ENCODE measurements at regions not wholly inside any gene's neighbourhood (a gene's known extent, or its start where the extent isn't known, plus 50 kb on each side); places are given as distances from the start of the nearest gene placed in this dataset.

GRCh38 chr21:27406300-27407009 is 439.6 kb upstream of the ADAMTS5 start:
- Histone ChIP-seq H3K9ac (ENCODE audit: insufficient read depth, low read length, poor library complexity, severe bottlenecking) (no peak overlapping the region), H3K27me3 (ENCODE audit: control insufficient read depth in 2 of 2, insufficient read depth in 2 of 2, low read length in 2 of 2) (no peaks in the 10 kb centered on the region), H4K20me1 (ENCODE audit: insufficient read depth, low read length) (no peaks in the 10 kb centered on the region), H3K79me2 (ENCODE audit: insufficient read depth, low read length) (no peaks in the 10 kb centered on the region), H3K27ac (ENCODE audit: low read depth in 1 of 2, low read length in 2 of 2) (no peak overlapping the region), H3K4me1 (ENCODE audit: control insufficient read depth in 1 of 2, insufficient read depth in 2 of 2, low read length in 2 of 2) (no peaks in the 10 kb centered on the region), H3K4me2 (replicated peaks; ENCODE audit: extremely low read depth, low read length, poor library complexity, severe bottlenecking) (no peak overlapping the region), H3K4me3 (replicated peaks in 1 of 3; ENCODE audit: low read depth in 2 of 3, low read length in 3 of 3) (no peak overlapping the region), H2AFZ (ENCODE audit: insufficient read depth, low read depth, low read length, poor library complexity, severe bottlenecking) (no peak overlapping the region), H3K9me3 (replicated peaks in 1 of 2; ENCODE audit: control insufficient read depth in 1 of 2, insufficient read depth in 1 of 2, low read length in 2 of 2) (peaks cover 0 to 2% of the 10 kb centered on the region in 2 donors), H3K36me3 (replicated peaks in 1 of 2; ENCODE audit: control insufficient read depth in 1 of 2, insufficient read depth in 2 of 2, low read length in 2 of 2) (no peaks in the 10 kb centered on the region)
- Mint-ChIP-seq H3K9me3 (peaks cover 0 to 4% (median 0%) of the 10 kb centered on the region in 7 donors), H3K36me3 (no peaks in the 10 kb centered on the region), H3K27me3 (ENCODE audit: low read depth in 3 of 3) (no peaks in the 10 kb centered on the region), H3K4me3 (no peak overlapping the region), H3K4me1 (no peaks in the 10 kb centered on the region), H3K27ac (no peak overlapping the region)
- intact Hi-C loops (cut with micrococcal nuclease), result no loop called here
- DNase-seq, result no peak
- WGBS (ENCODE audit: insufficient coverage), result 60% methylated on average over 1 of the region's 3 CpGs
- no peak for TF ChIP-seq CTCF (IDR thresholded peaks at IDR 0.05)

DNA sequence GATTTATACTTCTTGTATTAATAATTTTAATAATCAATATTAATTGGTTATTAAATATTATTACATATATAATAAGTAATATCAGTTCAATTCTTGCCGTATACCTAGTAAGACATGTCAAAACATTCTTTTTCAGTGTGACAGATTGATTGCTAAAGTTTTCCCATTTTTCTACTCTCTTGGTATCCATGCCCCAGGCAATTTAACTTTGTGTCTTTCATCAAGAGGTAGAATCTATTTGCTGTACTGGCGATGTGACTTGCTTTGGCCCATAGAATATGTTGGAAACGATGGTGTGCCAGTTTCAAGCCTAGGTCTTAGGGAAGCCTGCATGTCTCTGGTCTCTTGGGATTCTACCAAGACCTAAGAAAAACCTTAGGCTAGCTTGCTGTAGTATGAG is 436.1 kb upstream of the ADAMTS5 start:
- Mint-ChIP-seq H3K4me3 (no peak overlapping the region), H3K27me3 (ENCODE audit: low read depth in 3 of 3) (no peaks in the 10 kb centered on the region), H3K27ac (no peak overlapping the region), H3K4me1 (no peaks in the 10 kb centered on the region), H3K9me3 (peaks cover 0 to 2% (median 0%) of the 10 kb centered on the region in 7 donors), H3K36me3 (no peaks in the 10 kb centered on the region)
- H3K79me2 ChIP-seq (ENCODE audit: insufficient read depth, low read length), result no peaks in the 10 kb centered on the region
- no peak overlapping the region for H3K27ac ChIP-seq (ENCODE audit: low read depth in 1 of 2, low read length in 2 of 2)
- H3K36me3 ChIP-seq (replicated peaks in 1 of 2; ENCODE audit: control insufficient read depth in 1 of 2, insufficient read depth in 2 of 2, low read length in 2 of 2), result no peaks in the 10 kb centered on the region
- intact Hi-C loops (cut with micrococcal nuclease), result no loop called here
- no peak for TF ChIP-seq CTCF (IDR thresholded peaks at IDR 0.05)
- DNase-seq, result no peak
- no peak overlapping the region for H2AFZ ChIP-seq (ENCODE audit: insufficient read depth, low read depth, low read length, poor library complexity, severe bottlenecking)
- no peak overlapping the region for H3K4me2 ChIP-seq (replicated peaks; ENCODE audit: extremely low read depth, low read length, poor library complexity, severe bottlenecking)
- H3K9me3 ChIP-seq (replicated peaks in 1 of 2; ENCODE audit: control insufficient read depth in 1 of 2, insufficient read depth in 1 of 2, low read length in 2 of 2), result no peaks in the 10 kb centered on the region
- no peaks in the 10 kb centered on the region for H3K4me1 ChIP-seq (ENCODE audit: control insufficient read depth in 1 of 2, insufficient read depth in 2 of 2, low read length in 2 of 2)
- H3K4me3 ChIP-seq (replicated peaks in 1 of 3; ENCODE audit: low read depth in 2 of 3, low read length in 3 of 3), result no peak overlapping the region
- WGBS (ENCODE audit: insufficient coverage), result 100% methylated on average over 2 of the region's 3 CpGs
- H4K20me1 ChIP-seq (ENCODE audit: insufficient read depth, low read length), result no peaks in the 10 kb centered on the region
- H3K27me3 ChIP-seq (ENCODE audit: control insufficient read depth in 2 of 2, insufficient read depth in 2 of 2, low read length in 2 of 2), result no peaks in the 10 kb centered on the region
- H3K9ac ChIP-seq (ENCODE audit: insufficient read depth, low read length, poor library complexity, severe bottlenecking), result no peak overlapping the region
